K562 (cell line): ENCODE measurements at regions not wholly inside any gene's neighbourhood (a gene's known extent, or its start where the extent isn't known, plus 50 kb on each side); places are given as distances from the start of the nearest gene placed in this dataset.

ENCODE experiments used
- ATAC-seq: fragments of 200-7000 bp; cut with Tn5 transposase; 3 replicates; pipeline ENCODE4 v1.9.1; 2020; ENCODE audit warnings: moderate library complexity
- BruUV-seq: library from RNA; stranded (reverse); fragments of 400-500 nt; replicated peaks from 2 replicates; lab custom pipeline; 2021; lab: Mats Ljungman, UMichigan
- CTCF ChIA-PET: fragments of 300-600 bp; formaldehyde crosslinking; extraction: SDS; loops from one replicate; lab custom pipeline; 2021; ENCODE audit warnings: low intra/inter-chr PET ratio; lab: Yijun Ruan, JAX
- POLR2A ChIA-PET: fragments of 300-600, 350-650 bp; sonication (Branson Sonifier 250); formaldehyde crosslinking; extraction: SDS; loops from one replicate; lab custom pipeline; 2021; ENCODE audit warnings: antibody characterized with exemption, inconsistent platforms; lab: Yijun Ruan, JAX
- DNase-seq, 4 experiments: peaks; one replicate each; pipeline versions ENCODE4 v3.0.0 to v3.0.0-alpha.2; 2011 to 2018; ENCODE audit warnings: low spot score in 3 of 4, mixed read lengths in 3 of 4; ENCODE audit errors: extremely low read depth in 1 of 4
- FAIRE-seq: peaks from 2 replicates; lab custom pipeline; 2011; peaks lifted over from hg19 to GRCh38; lab: Jason Lieb, UNC
- H2AFZ ChIP-seq: 2 replicates; pipeline ENCODE4 v1.6.0; 2011; ENCODE audit warnings: low read depth, low read length, control low read depth, inconsistent platforms
- H3K27ac ChIP-seq: fragments of 200-600 bp; 3 replicates; pipeline ENCODE4 v1.8.0; 2011; ENCODE audit warnings: low read depth, mild to moderate bottlenecking, control low read depth, inconsistent platforms, low read length, moderate library complexity, mixed read lengths; ENCODE audit errors: extremely low read depth
- H3K27me3 ChIP-seq, 2 experiments: fragments of 300-600 bp in 1 of 2; 2 replicates in 1 of 2; 3 replicates in 1 of 2; pipeline versions ENCODE4 v1.6.0 to v1.8.0; 2011; ENCODE audit warnings: inconsistent platforms in 2 of 2, low read length in 2 of 2, mild to moderate bottlenecking in 1 of 2, mixed read lengths in 1 of 2, moderate library complexity in 1 of 2; ENCODE audit not compliant: control insufficient read depth in 2 of 2, insufficient read depth in 2 of 2
- H3K36me3 ChIP-seq: fragments of 300-600 bp; 3 replicates; pipeline ENCODE4 v1.8.0; 2011; ENCODE audit warnings: mild to moderate bottlenecking, low read length, inconsistent platforms; ENCODE audit not compliant: control insufficient read depth, insufficient read depth
- H3K4me1 ChIP-seq, 2 experiments: fragments of 200-600 bp in 1 of 2; replicated peaks in 1 of 2; 2 replicates in 1 of 2; 3 replicates in 1 of 2; pipeline versions ENCODE4 v1.5.1 to v1.8.0; 2011; ENCODE audit warnings: inconsistent platforms in 2 of 2, low read length in 2 of 2, mild to moderate bottlenecking in 1 of 2, mixed read lengths in 1 of 2, moderate library complexity in 1 of 2; ENCODE audit not compliant: control insufficient read depth in 2 of 2, insufficient read depth in 2 of 2
- H3K4me2 ChIP-seq: 2 replicates; pipeline ENCODE4 v1.6.1; 2011; ENCODE audit warnings: low read length, control low read depth, inconsistent platforms, mixed read lengths; ENCODE audit not compliant: insufficient read depth
- H3K4me3 ChIP-seq: fragments of 200-600 bp; sonication (generic), shearing (Covaris generic); 2 replicates; pipeline ENCODE4 v1.5.1; 2016; ENCODE audit warnings: control low read depth, inconsistent platforms
- H3K79me2 ChIP-seq: fragments of 200-600 bp; 3 replicates; pipeline ENCODE4 v1.8.0; 2011; ENCODE audit warnings: low read length, inconsistent platforms; ENCODE audit not compliant: control insufficient read depth, insufficient read depth
- H3K9ac ChIP-seq, 2 experiments: 2 replicates each; pipeline versions ENCODE4 v1.6.0 to v1.6.1; 2011; ENCODE audit warnings: low read depth in 2 of 2, low read length in 2 of 2, control low read depth in 1 of 2, inconsistent platforms in 1 of 2, mild to moderate bottlenecking in 1 of 2, mixed read lengths in 1 of 2; ENCODE audit not compliant: insufficient read depth in 1 of 2
- H3K9me1 ChIP-seq: one replicate; pipeline ENCODE4 v1.6.0; 2011; ENCODE audit warnings: inconsistent platforms, mild to moderate bottlenecking, low read length, moderate library complexity; ENCODE audit not compliant: control insufficient read depth, insufficient read depth
- H3K9me3 ChIP-seq: replicated peaks from 2 replicates; pipeline ENCODE4 v1.5.1; 2011; ENCODE audit warnings: low read depth, low read length, inconsistent platforms; ENCODE audit not compliant: control insufficient read depth, insufficient read depth
- H4K20me1 ChIP-seq: replicated peaks from 2 replicates; pipeline ENCODE4 v1.6.1; 2011; ENCODE audit warnings: low read length, inconsistent platforms, mixed read lengths; ENCODE audit not compliant: control insufficient read depth, insufficient read depth
- ATF6 ChIP-seq: sonication (generic); formaldehyde crosslinking; IDR thresholded peaks from 2 replicates; pipeline ENCODE4 v1.4.0; 2020; ENCODE audit warnings: mild to moderate bottlenecking, missing genetic modification reagents
- EP400 ChIP-seq: fragments of 450-650 bp; IDR thresholded peaks from 2 replicates; pipeline ENCODE4 v1.6.1; 2017; ENCODE audit warnings: antibody characterized with exemption, mild to moderate bottlenecking, moderate library complexity
- ETV6 ChIP-seq, 3 experiments: fragments of 150-350 bp in 1 of 3; sonication (generic) in 1 of 3; formaldehyde crosslinking in 1 of 3; IDR thresholded peaks; 2 replicates each; pipeline versions ENCODE4 v1.6.1 to v1.8.0; 2014 to 2022; ENCODE audit warnings: borderline replicate concordance in 2 of 3, low read depth in 2 of 3, antibody characterized with exemption in 1 of 3, low read length in 1 of 3, mild to moderate bottlenecking in 1 of 3, missing genetic modification reagents in 1 of 3
- FOXJ2 ChIP-seq: fragments of 200-800 bp; sonication (Bioruptor generic); IDR thresholded peaks from 2 replicates; pipeline ENCODE4 v1.6.1; 2016; ENCODE audit warnings: missing genetic modification characterization, missing compliant biosample characterization
- FOXK1 ChIP-seq: sonication (generic); formaldehyde crosslinking; IDR thresholded peaks from 2 replicates; pipeline ENCODE4 v1.8.0; 2022; ENCODE audit warnings: missing genetic modification reagents, mild to moderate bottlenecking, borderline replicate concordance
- ILK ChIP-seq: fragments of 450-650 bp; IDR thresholded peaks from 2 replicates; pipeline ENCODE4 v1.6.1; 2016; ENCODE audit warnings: missing genetic modification characterization, low read depth, mild to moderate bottlenecking, missing compliant biosample characterization, moderate library complexity, borderline replicate concordance
- KDM2B ChIP-seq: fragments of 250-450 bp; sonication (Bioruptor Pico); IDR thresholded peaks from 2 replicates; pipeline ENCODE4 v1.8.0; 2021; ENCODE audit warnings: mild to moderate bottlenecking, moderate library complexity
- MTA2 ChIP-seq: fragments of 450-650 bp; IDR thresholded peaks from 2 replicates; pipeline ENCODE4 v1.6.1; 2016; ENCODE audit warnings: low read depth
- NFIC ChIP-seq: fragments of 450-650 bp; IDR thresholded peaks from 2 replicates; pipeline ENCODE4 v1.6.1; 2017; ENCODE audit warnings: mild to moderate bottlenecking, inconsistent platforms
- NR2C2 ChIP-seq, 2 experiments: fragments of 200-800 bp in 1 of 2; sonication (Bioruptor generic) in 1 of 2; sonication (generic) in 1 of 2; formaldehyde crosslinking in 1 of 2; IDR thresholded peaks; 2 replicates each; pipeline versions ENCODE4 v1.6.1 to v1.8.0; 2016 to 2022; ENCODE audit warnings: mild to moderate bottlenecking in 1 of 2, missing compliant biosample characterization in 1 of 2, missing genetic modification characterization in 1 of 2, missing genetic modification reagents in 1 of 2
- PYGO2 ChIP-seq: fragments of 450-650 bp; IDR thresholded peaks from 2 replicates; pipeline ENCODE4 v1.6.1; 2016; ENCODE audit warnings: mild to moderate bottlenecking, missing genetic modification characterization, moderate library complexity, missing compliant biosample characterization
- XRCC3 ChIP-seq: fragments of 450-650 bp; IDR thresholded peaks from 2 replicates; pipeline ENCODE4 v1.6.1; 2017; ENCODE audit warnings: mild to moderate bottlenecking, moderate library complexity
- ZNF324 ChIP-seq: fragments of 250-450 bp; sonication (Bioruptor Pico); IDR thresholded peaks from 2 replicates; pipeline ENCODE4 v1.4.0; 2020; ENCODE audit warnings: mild to moderate bottlenecking
- ZNF584 ChIP-seq: fragments of 200-800 bp; sonication (Bioruptor generic); IDR thresholded peaks from 2 replicates; pipeline ENCODE4 v1.6.1; 2016; ENCODE audit warnings: low read depth, mild to moderate bottlenecking, missing genetic modification characterization, missing compliant biosample characterization
- ZNF717 ChIP-seq: fragments of 250-450 bp; sonication (Bioruptor Pico); IDR thresholded peaks from 2 replicates; pipeline ENCODE4 v1.5.0; 2021
- WGBS: fragments of 100-300 bp; shearing (Covaris generic); methylation state at CpG from one replicate; pipeline ENCODE4 v1.1.6; 2016; ENCODE audit warnings: low coverage, mixed read lengths; ENCODE audit not compliant: insufficient coverage; ENCODE audit errors: missing lambda C conversion rate; 5-methylcytosine and 5-hydroxymethylcytosine counted together
- in situ Hi-C: fragments of 300-500 bp; cut with MboI; formaldehyde crosslinking; loops from 4 replicates; pipeline ENCODE4 v1.15.0; 2018; ENCODE audit warnings: inconsistent platforms, mixed read lengths
- intact Hi-C: fragments of 100-400 bp; cut with micrococcal nuclease; formaldehyde crosslinking; loops from 2 replicates; pipeline ENCODE4 v1.14.2; 2022

- Histone ChIP-seq H3K9me3 (no peaks in the 10 kb centered on the region), H3K27me3 (no peaks in the 10 kb centered on the region), H3K4me1 (no peaks in the 10 kb centered on the region), H3K4me3 (no peak overlapping the region), H3K79me2 (no peaks in the 10 kb centered on the region), H3K36me3 (no peaks in the 10 kb centered on the region), H2AFZ (no peak overlapping the region), H3K4me2 (no peak overlapping the region), H4K20me1 (no peaks in the 10 kb centered on the region), H3K9me1 (no peaks in the 10 kb centered on the region), H3K9ac (no peak overlapping the region), H3K27ac (no peak overlapping the region)
- intact Hi-C loops: no loop called here
- FAIRE-seq (no peak), DNase-seq (no peak), ATAC-seq (no peak)
- 0% methylated on average over 7 of the region's 7 CpGs for WGBS
- POLR2A ChIA-PET: no interaction called here
- CTCF ChIA-PET: no interaction called here
- TF ChIP-seq NR2C2 (CRISPR knock-in tag; IDR thresholded peaks at IDR 0.05): no peak
- TF ChIP-seq NR2C2 (tag; IDR thresholded peaks at IDR 0.05): no peak
- TF ChIP-seq ZNF717 (CRISPR knock-in tag): no peak
- no peak for TF ChIP-seq ZNF324 (CRISPR knock-in tag)
- TF ChIP-seq KDM2B (CRISPR knock-in tag): no peak
- TF ChIP-seq MTA2: no peak
- TF ChIP-seq FOXK1 (CRISPR knock-in tag): no peak
- TF ChIP-seq EP400: no peak
- no peak for TF ChIP-seq ATF6
- no peak for TF ChIP-seq NFIC
- no peak for TF ChIP-seq FOXJ2
- no peak for TF ChIP-seq ZNF584 (CRISPR knock-in tag)
- no peak for TF ChIP-seq ETV6 (IDR thresholded peaks at IDR 0.05; ENCODE audit: borderline replicate concordance in 1 of 2, low read depth in 2 of 2, low read length in 1 of 2)
- no peak for TF ChIP-seq ETV6 (CRISPR knock-in tag; IDR thresholded peaks at IDR 0.05; ENCODE audit: borderline replicate concordance)
- no peak for TF ChIP-seq PYGO2 (tag)
- TF ChIP-seq XRCC3: no peak
- no peak for TF ChIP-seq ILK
- no TSS peak for BruUV-seq
- in situ Hi-C loops: no loop called here
Observed at GRCh38 chr4:104593019-104593418, 98.3 kb upstream of the CXXC4 start.
